Fibroblast of mammary gland (primary cell): ENCODE measurements at regions not wholly inside any gene's neighbourhood (a gene's known extent, or its start where the extent isn't known, plus 50 kb on each side); places are given as distances from the start of the nearest gene placed in this dataset.

Experiments
- DNase-seq: peaks from one replicate; pipeline ENCODE4 v3.0.0-alpha.2; 2010; ENCODE audit warnings: low read depth
- H3K4me3 ChIP-seq: 2 replicates; pipeline ENCODE4 v1.5.1; 2011; ENCODE audit warnings: low read depth, mild to moderate bottlenecking, low read length, moderate library complexity; ENCODE audit not compliant: control insufficient read depth
- TF ChIP-seq, protein P1 (sequence below): conservative IDR thresholded peaks from 2 replicates; pipeline ENCODE4 v1.5.1; 2011; ENCODE audit warnings: low read depth, low read length, inconsistent platforms; ENCODE audit not compliant: control insufficient read depth, insufficient read depth

DNA sequence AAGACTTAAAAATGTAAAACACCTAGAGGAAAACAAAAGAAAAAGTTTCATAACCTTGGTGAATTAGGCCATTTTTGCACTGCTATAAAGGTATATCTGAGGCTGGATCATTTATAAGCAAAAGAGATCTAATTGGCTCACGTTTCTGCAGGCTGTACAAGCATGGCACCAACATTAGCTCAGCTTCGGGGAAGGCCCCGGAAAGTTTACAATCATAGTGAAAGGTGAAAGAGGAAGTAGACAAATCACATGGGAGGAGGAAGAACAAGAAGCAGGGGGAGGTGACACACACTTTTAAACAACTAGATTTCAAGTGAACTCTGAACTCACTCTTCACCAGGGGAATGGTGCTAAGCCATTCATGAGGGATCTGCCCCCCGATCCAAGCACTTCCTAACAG lies 1358.5 kb upstream of the PCDH9 start:
- no peak for DNase-seq
- TF ChIP-seq, protein P1, sequence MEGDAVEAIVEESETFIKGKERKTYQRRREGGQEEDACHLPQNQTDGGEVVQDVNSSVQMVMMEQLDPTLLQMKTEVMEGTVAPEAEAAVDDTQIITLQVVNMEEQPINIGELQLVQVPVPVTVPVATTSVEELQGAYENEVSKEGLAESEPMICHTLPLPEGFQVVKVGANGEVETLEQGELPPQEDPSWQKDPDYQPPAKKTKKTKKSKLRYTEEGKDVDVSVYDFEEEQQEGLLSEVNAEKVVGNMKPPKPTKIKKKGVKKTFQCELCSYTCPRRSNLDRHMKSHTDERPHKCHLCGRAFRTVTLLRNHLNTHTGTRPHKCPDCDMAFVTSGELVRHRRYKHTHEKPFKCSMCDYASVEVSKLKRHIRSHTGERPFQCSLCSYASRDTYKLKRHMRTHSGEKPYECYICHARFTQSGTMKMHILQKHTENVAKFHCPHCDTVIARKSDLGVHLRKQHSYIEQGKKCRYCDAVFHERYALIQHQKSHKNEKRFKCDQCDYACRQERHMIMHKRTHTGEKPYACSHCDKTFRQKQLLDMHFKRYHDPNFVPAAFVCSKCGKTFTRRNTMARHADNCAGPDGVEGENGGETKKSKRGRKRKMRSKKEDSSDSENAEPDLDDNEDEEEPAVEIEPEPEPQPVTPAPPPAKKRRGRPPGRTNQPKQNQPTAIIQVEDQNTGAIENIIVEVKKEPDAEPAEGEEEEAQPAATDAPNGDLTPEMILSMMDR = no peak
- H3K4me3 ChIP-seq = no peak overlapping the region

DNA sequence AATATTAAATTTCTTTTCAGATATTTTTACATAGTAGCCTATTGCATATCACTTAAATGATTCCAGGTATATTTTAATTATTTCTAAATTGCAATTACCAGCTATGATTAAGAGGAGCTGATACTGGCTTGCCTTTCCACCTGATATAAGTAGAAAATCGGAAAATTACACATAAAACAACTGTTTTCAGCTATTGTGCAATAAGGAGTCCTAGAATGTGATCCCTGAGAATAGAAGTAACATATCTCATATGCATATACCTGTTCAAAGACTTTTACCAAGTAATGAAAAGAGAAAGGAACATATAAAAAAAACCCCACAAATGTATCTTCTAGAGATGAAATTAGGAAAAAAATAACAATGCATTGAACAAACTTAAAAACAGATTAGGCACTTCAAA lies 1354.6 kb upstream of the PCDH9 start:
- TF ChIP-seq, protein P1 = no peak
- H3K4me3 ChIP-seq = no peak overlapping the region
- no peak for DNase-seq

DNA sequence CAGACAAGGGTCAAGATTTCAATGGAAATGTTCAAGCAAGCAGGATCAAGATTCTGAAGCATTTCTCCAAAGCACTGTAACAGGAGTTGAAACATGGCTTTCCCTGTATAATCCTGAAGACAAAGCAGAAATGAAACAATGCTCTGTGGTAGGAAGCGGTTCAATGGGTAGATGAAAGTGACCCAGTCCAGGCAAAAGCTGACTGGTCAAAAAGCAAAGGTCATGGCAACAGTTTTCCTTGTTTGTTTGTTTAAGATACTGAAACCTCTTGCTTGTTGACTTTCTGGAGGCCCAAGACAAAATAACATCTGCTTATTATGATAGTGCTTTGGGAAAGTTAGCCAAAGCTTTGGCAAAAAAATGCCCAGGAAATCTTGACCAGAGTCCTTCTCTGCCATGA lies 1343.9 kb upstream of the PCDH9 start:
- H3K4me3 ChIP-seq = no peak overlapping the region
- TF ChIP-seq, protein P1 = no peak
- no peak for DNase-seq

DNA sequence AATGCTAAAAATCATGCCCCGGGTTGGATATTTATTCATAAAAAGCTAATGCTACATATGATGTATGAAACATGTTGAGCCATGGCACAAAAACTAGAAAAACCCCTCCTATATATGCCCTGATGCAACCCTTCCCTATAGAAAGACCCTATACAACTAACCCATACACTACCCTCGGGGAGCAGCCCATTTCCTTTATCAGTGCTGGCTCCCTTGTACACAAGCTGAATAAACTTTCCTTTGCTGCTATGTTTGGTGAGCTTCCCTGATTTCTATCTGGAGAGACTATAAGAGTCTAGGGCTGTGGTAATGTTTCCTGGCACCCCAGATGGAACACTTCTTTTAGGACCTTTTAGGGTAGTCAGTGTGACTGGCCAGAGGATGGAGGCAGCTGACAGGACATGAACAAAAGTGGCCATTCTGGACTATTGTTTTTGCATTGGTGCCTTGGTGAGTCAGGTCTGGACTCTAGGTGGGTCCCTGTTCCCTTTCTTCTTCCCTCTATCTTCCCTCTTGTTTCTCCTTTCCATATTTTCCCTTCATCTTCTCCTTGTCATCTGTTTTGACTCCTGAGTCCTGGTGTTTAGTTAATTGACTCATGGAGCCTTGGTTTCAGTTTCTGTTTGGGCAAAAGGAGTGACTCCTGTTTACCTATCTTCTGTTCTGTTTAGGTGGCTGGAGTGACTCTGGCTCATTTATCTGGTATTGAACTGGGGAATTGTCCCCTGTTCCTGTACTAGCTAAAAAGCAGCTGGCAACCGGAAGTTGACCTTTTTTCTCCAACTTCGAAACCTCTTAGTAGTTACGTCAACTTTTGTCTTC lies 1321.8 kb upstream of the PCDH9 start:
- TF ChIP-seq, protein P1 = no peak
- DNase-seq = no peak
- no peak overlapping the region for H3K4me3 ChIP-seq

DNA sequence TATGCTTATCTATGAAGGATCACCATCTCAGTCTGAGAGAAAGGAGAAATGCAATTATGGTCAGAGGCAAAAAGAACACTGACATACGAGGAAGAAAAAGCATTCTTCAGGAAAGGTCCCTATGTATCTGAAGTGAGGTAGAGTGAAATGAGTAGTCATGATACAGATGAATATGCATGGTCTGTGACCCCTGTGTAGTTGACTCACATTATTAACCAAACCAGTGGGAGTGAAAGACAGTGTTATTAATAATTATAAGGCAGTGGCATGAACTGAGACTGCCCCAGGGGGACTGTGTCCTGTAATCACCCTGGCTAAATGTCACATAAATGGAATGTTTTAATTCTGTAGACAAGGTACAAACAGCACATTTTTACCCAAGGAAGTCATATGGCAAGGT lies 1320.2 kb upstream of the PCDH9 start:
- no peak overlapping the region for H3K4me3 ChIP-seq
- TF ChIP-seq, protein P1 = no peak
- no peak for DNase-seq

DNA sequence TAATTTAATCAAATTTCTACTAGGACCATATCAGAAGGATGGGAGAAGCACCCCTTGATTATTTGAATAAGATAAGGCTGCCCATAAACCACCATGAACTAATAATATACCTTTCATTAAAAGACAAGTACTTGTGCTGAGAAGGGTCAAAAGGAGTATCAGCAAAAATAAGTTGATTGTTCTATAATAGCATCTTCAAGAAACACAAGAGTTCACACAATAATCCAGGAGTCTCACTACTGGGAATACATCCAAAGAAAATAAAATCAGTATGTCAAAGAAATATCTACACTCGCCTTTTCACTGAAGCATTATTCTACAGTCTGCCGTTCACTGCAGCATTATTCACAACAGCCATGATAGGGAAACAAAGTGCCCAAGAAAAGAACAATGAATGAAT lies 1310.1 kb upstream of the PCDH9 start:
- TF ChIP-seq, protein P1 = no peak
- no peak for DNase-seq
- H3K4me3 ChIP-seq = no peak overlapping the region
